H1 (cell line): ENCODE measurements at regions not wholly inside any gene's neighbourhood (a gene's known extent, or its start where the extent isn't known, plus 50 kb on each side); places are given as distances from the start of the nearest gene placed in this dataset.

Experiments
- CTCF ChIA-PET: fragments of 300-600 bp; sonication (Branson Sonifier 250); formaldehyde crosslinking; loops from one replicate; lab custom pipeline; 2021; ENCODE audit not compliant: partially characterized antibody; lab: Charles Lee
- POLR2A ChIA-PET: fragments of 300-600 bp; sonication (Branson Sonifier 250); formaldehyde crosslinking; loops from one replicate; lab custom pipeline; 2021; ENCODE audit warnings: inconsistent platforms; ENCODE audit not compliant: partially characterized antibody; lab: Charles Lee
- DNase-seq, 2 experiments: peaks; one replicate each; pipeline versions ENCODE4 v3.0.0 to v3.0.0-alpha.2; 2010 to 2022; ENCODE audit warnings: low spot score in 2 of 2, low read depth in 1 of 2, mixed read lengths in 1 of 2
- FAIRE-seq: peaks from 2 replicates; lab custom pipeline; 2011; peaks lifted over from hg19 to GRCh38; lab: Jason Lieb, UNC
- H2AFZ ChIP-seq: 2 replicates; pipeline ENCODE4 v1.8.1; 2012; ENCODE audit warnings: low read length, inconsistent platforms
- H2AK5ac ChIP-seq: 2 replicates; pipeline ENCODE4 v1.6.1; 2013; ENCODE audit warnings: low read depth, low read length
- H2BK120ac ChIP-seq: replicated peaks from 2 replicates; pipeline ENCODE3; 2013; ENCODE audit warnings: low read depth, low read length, inconsistent platforms
- H2BK12ac ChIP-seq: 2 replicates; pipeline ENCODE4 v1.6.1; 2013; ENCODE audit warnings: low read depth, low read length
- H2BK15ac ChIP-seq: 2 replicates; pipeline ENCODE4 v1.6.1; 2013; ENCODE audit warnings: low read length
- H2BK20ac ChIP-seq: 2 replicates; pipeline ENCODE4 v1.6.1; 2013; ENCODE audit warnings: low read length
- H2BK5ac ChIP-seq: 2 replicates; pipeline ENCODE4 v1.6.1; 2013; ENCODE audit warnings: low read depth, low read length
- H3K14ac ChIP-seq: 2 replicates; pipeline ENCODE4 v1.6.1; 2013; ENCODE audit warnings: inconsistent platforms; ENCODE audit not compliant: insufficient read length
- H3K18ac ChIP-seq: 2 replicates; pipeline ENCODE4 v1.6.1; 2013; ENCODE audit warnings: low read length; ENCODE audit errors: extremely low read depth
- H3K23ac ChIP-seq: 2 replicates; pipeline ENCODE4 v1.6.1; 2013; ENCODE audit warnings: inconsistent platforms; ENCODE audit not compliant: insufficient read length
- H3K23me2 ChIP-seq: 2 replicates; pipeline ENCODE4 v1.6.1; 2013; ENCODE audit warnings: low read depth, low read length
- H3K27ac ChIP-seq: 2 replicates; pipeline ENCODE4 v1.6.1; 2011; ENCODE audit warnings: low read depth, low read length, inconsistent platforms
- H3K27me3 ChIP-seq, 4 experiments: replicated peaks in 1 of 4; 1 replicate in 1 of 4; 2 replicates in 3 of 4; pipeline versions ENCODE4 v1.6.1 to v1.8.1; 2011 to 2013; ENCODE audit warnings: low read length in 3 of 4, mild to moderate bottlenecking in 3 of 4, inconsistent platforms in 2 of 4, mixed read lengths in 2 of 4, moderate library complexity in 1 of 4; ENCODE audit not compliant: control insufficient read depth in 3 of 4, insufficient read depth in 3 of 4; ENCODE audit errors: extremely low read depth in 1 of 4
- H3K36me3 ChIP-seq, 4 experiments: 2 replicates each; pipeline versions ENCODE4 v1.6.1 to v1.8.1; 2011 to 2013; ENCODE audit warnings: mild to moderate bottlenecking in 4 of 4, low read length in 3 of 4, moderate library complexity in 2 of 4, control low read depth in 1 of 4, inconsistent platforms in 1 of 4; ENCODE audit not compliant: insufficient read depth in 4 of 4, control insufficient read depth in 2 of 4
- H3K4ac ChIP-seq: replicated peaks from 2 replicates; pipeline ENCODE3; 2013; ENCODE audit warnings: low read length, low read depth, mixed read lengths, inconsistent platforms; ENCODE audit not compliant: insufficient read length
- H3K4me1 ChIP-seq, 4 experiments: replicated peaks in 1 of 4; 1 replicate in 1 of 4; 2 replicates in 3 of 4; pipeline versions ENCODE4 v1.6.1 to v1.8.1; 2011 to 2013; ENCODE audit warnings: low read length in 3 of 4, inconsistent platforms in 2 of 4, mixed read lengths in 1 of 4; ENCODE audit not compliant: insufficient read depth in 4 of 4, control insufficient read depth in 3 of 4
- H3K4me2 ChIP-seq, 2 experiments: 2 replicates each; pipeline versions ENCODE4 v1.6.1 to v1.8.1; 2011 to 2013; ENCODE audit warnings: low read depth in 2 of 2, low read length in 2 of 2, control low read depth in 1 of 2, inconsistent platforms in 1 of 2, mild to moderate bottlenecking in 1 of 2; ENCODE audit not compliant: insufficient read depth in 1 of 2
- H3K4me3 ChIP-seq, 4 experiments: fragments of 200-600, 300-600 bp in 1 of 4; sonication (generic), shearing (Covaris generic), sonication (Bioruptor Twin) in 1 of 4; 2 replicates each; pipeline versions ENCODE4 v1.5.1 to v1.8.1; 2011 to 2016; ENCODE audit warnings: low read length in 4 of 4, low read depth in 3 of 4, control low read depth in 2 of 4, inconsistent platforms in 2 of 4, mild to moderate bottlenecking in 2 of 4, mixed read lengths in 1 of 4, moderate library complexity in 1 of 4; ENCODE audit not compliant: insufficient read depth in 2 of 4; ENCODE audit errors: extremely low read depth in 1 of 4
- H3K56ac ChIP-seq: replicated peaks from 2 replicates; pipeline ENCODE3; 2013; ENCODE audit warnings: low read depth, mild to moderate bottlenecking, mixed read lengths, low read length, inconsistent platforms; ENCODE audit not compliant: insufficient read length
- H3K79me1 ChIP-seq: 2 replicates; pipeline ENCODE4 v1.6.1; 2013; ENCODE audit warnings: low read depth, low read length, control low read depth
- H3K79me2 ChIP-seq, 2 experiments: 2 replicates each; pipeline versions ENCODE4 v1.6.1 to v1.8.1; 2012 to 2013; ENCODE audit warnings: low read length in 2 of 2, mild to moderate bottlenecking in 2 of 2, inconsistent platforms in 1 of 2; ENCODE audit not compliant: insufficient read depth in 2 of 2, control insufficient read depth in 1 of 2
- H3K9ac ChIP-seq, 4 experiments: replicated peaks in 1 of 4; 1 replicate in 1 of 4; 2 replicates in 3 of 4; pipeline versions ENCODE4 v1.6.1 to v1.8.1; 2011 to 2013; ENCODE audit warnings: low read depth in 3 of 4, low read length in 3 of 4, control low read depth in 2 of 4, mild to moderate bottlenecking in 2 of 4, moderate library complexity in 2 of 4, inconsistent platforms in 1 of 4; ENCODE audit errors: extremely low read depth in 1 of 4
- H3K9me3 ChIP-seq, 2 experiments: 2 replicates each; pipeline versions ENCODE4 v1.6.1 to v1.8.1; 2012 to 2013; ENCODE audit warnings: mild to moderate bottlenecking in 2 of 2, moderate library complexity in 2 of 2, control low read depth in 1 of 2, inconsistent platforms in 1 of 2, low read depth in 1 of 2, low read length in 1 of 2, mixed read lengths in 1 of 2; ENCODE audit not compliant: insufficient read depth in 2 of 2
- H4K20me1 ChIP-seq, 2 experiments: replicated peaks in 1 of 2; 2 replicates each; pipeline versions ENCODE3 to v1.8.1; 2011 to 2013; ENCODE audit warnings: inconsistent platforms in 2 of 2, low read length in 2 of 2, mild to moderate bottlenecking in 1 of 2; ENCODE audit not compliant: insufficient read depth in 2 of 2, control insufficient read depth in 1 of 2
- H4K5ac ChIP-seq: 2 replicates; pipeline ENCODE4 v1.6.1; 2013; ENCODE audit warnings: low read length, low read depth, mixed read lengths, inconsistent platforms; ENCODE audit not compliant: insufficient read length
- H4K8ac ChIP-seq: 2 replicates; pipeline ENCODE4 v1.8.0; 2013; ENCODE audit warnings: mild to moderate bottlenecking, moderate library complexity, low read length, inconsistent platforms; ENCODE audit not compliant: insufficient read depth; ENCODE audit errors: extremely low read depth
- H4K91ac ChIP-seq: replicated peaks from 2 replicates; pipeline ENCODE3; 2013; ENCODE audit warnings: low read length, mixed read lengths, inconsistent platforms; ENCODE audit not compliant: insufficient read length
- FOSL1 ChIP-seq: IDR thresholded peaks from 2 replicates; pipeline ENCODE4 v1.6.1; 2011; ENCODE audit warnings: mild to moderate bottlenecking, low read depth, low read length, moderate library complexity; ENCODE audit not compliant: insufficient read depth
- WGBS, 2 experiments: shearing (Covaris generic) in 1 of 2; methylation state at CpG; one replicate each; pipeline versions ENCODE4 v1.1.6 to v1.1.7; 2013 to 2015; ENCODE audit warnings: low lambda C conversion rate in 2 of 2, mixed read lengths in 2 of 2, inconsistent platforms in 1 of 2, low coverage in 1 of 2, missing lambda C conversion rate in 1 of 2; ENCODE audit not compliant: insufficient replicate concordance in 2 of 2, insufficient coverage in 1 of 2, insufficient read length in 1 of 2; ENCODE audit errors: extremely low coverage in 1 of 2, missing lambda C conversion rate in 1 of 2; 5-methylcytosine and 5-hydroxymethylcytosine counted together

- CTCF ChIA-PET, result interaction anchor here (1.0 to 5.2 kb wide), 2 partner anchors 11 to 15 kb away, joined by 3 to 24 read pairs; no protein-coding TSS in a partner anchor
Observed at GRCh38 chr2:21332993-21333625, 209.3 kb downstream of the TDRD15 start.

More at GRCh38 chr2:21332993-21333625, 209.3 kb downstream of the TDRD15 start:
- Histone ChIP-seq H3K18ac (no peak overlapping the region), H4K8ac (no peak overlapping the region), H2AFZ (no peak overlapping the region), H4K20me1 (no peaks in the 10 kb centered on the region), H3K23me2 (no peaks in the 10 kb centered on the region), H4K91ac (no peak overlapping the region), H2BK5ac (no peak overlapping the region), H2BK120ac (no peak overlapping the region), H3K36me3 (no peaks in the 10 kb centered on the region), H3K9me3 (peaks cover 5 to 25% of the 10 kb centered on the region in 2 experiments), H2BK12ac (no peak overlapping the region), H3K23ac (no peak overlapping the region), H3K9ac (no peak overlapping the region), H3K4me3 (no peak overlapping the region), H3K14ac (no peak overlapping the region), H4K5ac (no peak overlapping the region), H3K4me2 (no peak overlapping the region), H3K79me2 (no peaks in the 10 kb centered on the region), H3K4ac (no peak overlapping the region), H3K27me3 (no peaks in the 10 kb centered on the region), H2AK5ac (no peak overlapping the region), H3K27ac (no peak overlapping the region), H2BK20ac (no peak overlapping the region), H3K56ac (no peak overlapping the region), H3K4me1 (peaks cover 0 to 5% (median 0%) of the 10 kb centered on the region in 4 experiments; a peak in 1 of 7 replicates), H3K79me1 (no peaks in the 10 kb centered on the region), H2BK15ac (no peak overlapping the region)
- WGBS, 2 experiments, result 85% methylated on average over 5 of the region's 5 CpGs; no CpG with 5 or more reads in 1 of the 2 experiments
- FAIRE-seq (no peak), DNase-seq (no peak)
- POLR2A ChIA-PET, result no interaction called here
- TF ChIP-seq FOSL1, result no peak
